SK-N-SH treated with all-trans-retinoic acid at 6 μM for 48 hours (cell line): ENCODE measurements at regions not wholly inside any gene's neighbourhood (a gene's known extent, or its start where the extent isn't known, plus 50 kb on each side); places are given as distances from the start of the nearest gene placed in this dataset.

ENCODE experiments used
- ESRRG ChIP-seq: fragments of 250-450 bp; sonication (Bioruptor Pico); IDR thresholded peaks from 2 replicates; pipeline ENCODE4 v1.6.1; 2021; ENCODE audit warnings: mild to moderate bottlenecking
- ISL1 ChIP-seq: fragments of 250-450 bp; sonication (Bioruptor Pico); IDR thresholded peaks from 2 replicates; pipeline ENCODE4 v2.1.2; 2022; ENCODE audit warnings: mild to moderate bottlenecking, moderate library complexity
- POU6F1 ChIP-seq: fragments of 250-450 bp; sonication (Bioruptor Pico); IDR thresholded peaks from 2 replicates; pipeline ENCODE4 v1.8.0; 2021; ENCODE audit warnings: low read depth, mild to moderate bottlenecking, moderate library complexity, borderline replicate concordance
- ZFP30 ChIP-seq: fragments of 450-650 bp; formaldehyde crosslinking; IDR thresholded peaks from 2 replicates; pipeline ENCODE4 v1.5.0; 2022; ENCODE audit warnings: mild to moderate bottlenecking, moderate library complexity
- ZNF8 ChIP-seq: fragments of 450-650 bp; formaldehyde crosslinking; IDR thresholded peaks from 2 replicates; pipeline ENCODE4 v1.5.0; 2020; ENCODE audit warnings: mild to moderate bottlenecking, moderate library complexity

- TF ChIP-seq ISL1 (CRISPR knock-in tag), result no peak
- no peak for TF ChIP-seq ESRRG (CRISPR knock-in tag)
- no peak for TF ChIP-seq ZNF8 (CRISPR knock-in tag)
- no peak for TF ChIP-seq ZFP30 (CRISPR knock-in tag)
- no peak for TF ChIP-seq POU6F1
Observed at GRCh38 chr18:5651736-5652135, 107.9 kb upstream of the EPB41L3 start.
